ENCODE measurements at regions not wholly inside any gene's neighbourhood (a gene's known extent, or its start where the extent isn't known, plus 50 kb on each side); places are given as distances from the start of the nearest gene placed in this dataset.

GRCh38 chr6:2387445-2387844, 142.0 kb upstream of the GMDS start:
- TF ChIP-seq CTCF (IDR thresholded peaks at IDR 0.05) (no peak), POLR2AphosphoS5 (IDR thresholded peaks at IDR 0.05) (no peak), EP300 (IDR thresholded peaks at IDR 0.05) (no peak)
